Left cardiac atrium (tissue), 4 donors: ENCODE measurements at regions not wholly inside any gene's neighbourhood (a gene's known extent, or its start where the extent isn't known, plus 50 kb on each side); places are given as distances from the start of the nearest gene placed in this dataset.

Experiments
- ATAC-seq, 2 donors: fragments of 200-7000 bp; cut with Tn5 transposase; one replicate each; pipeline ENCODE4 v1.9.1; 2020; ENCODE audit warnings: mild to moderate bottlenecking in 2 of 2, moderate library complexity in 2 of 2
- DNase-seq: peaks from one replicate; pipeline ENCODE4 v3.0.0-alpha.2; 2020
- intact Hi-C, 2 donors: fragments of 100-400 bp; cut with DNase I; formaldehyde crosslinking; loops; one replicate each; pipeline versions ENCODE4 v1.14.1 to v1.15.1; 2022 to 2023
- donor health status: DM: no; HTN: yes; CAD: no.
- donor health status: DM: no; HTN: yes; CAD: no; lungs with severe emphysema.
- donor health status: DM: yes; HTN: yes; CAD: no.
- donor health status: Dilated cardiomyopathy.

- ATAC-seq: no peak
- intact Hi-C loops: no loop called here
- DNase-seq: no peak
Observed at GRCh38 chr18:990197-990596, 85.5 kb downstream of the ADCYAP1 start.

GRCh38 chr18:991441-991840 is 86.8 kb downstream of the ADCYAP1 start:
- intact Hi-C loops: no loop called here
- DNase-seq (no peak), ATAC-seq (no peak)

GRCh38 chr18:993560-993959 is 88.9 kb downstream of the ADCYAP1 start:
- DNase-seq (no peak), ATAC-seq (no peak)
- intact Hi-C loops: no loop called here

GRCh38 chr18:995629-996028 is 91.0 kb downstream of the ADCYAP1 start:
- no peak for DNase-seq
- peak in 1 of 2 donors; percentile 41 for ATAC-seq
- intact Hi-C loops: no loop called here

GRCh38 chr18:997499-997898 is 92.8 kb downstream of the ADCYAP1 start:
- intact Hi-C loops: no loop called here
- ATAC-seq: no peak
- no peak for DNase-seq

GRCh38 chr18:998936-999335 is 94.3 kb downstream of the ADCYAP1 start:
- DNase-seq (no peak), ATAC-seq (no peak)
- intact Hi-C loops: no loop called here

GRCh38 chr18:1002653-1003178 is 98.0 kb downstream of the ADCYAP1 start:
- intact Hi-C loops: no loop called here
- ATAC-seq: peak in 1 of 2 donors; percentile 62
- no peak for DNase-seq

GRCh38 chr18:1003499-1003898 is 98.8 kb downstream of the ADCYAP1 start:
- ATAC-seq: no peak
- DNase-seq: no peak
- intact Hi-C loops: no loop called here

- DNase-seq (no peak), ATAC-seq (no peak)
- intact Hi-C loops: no loop called here
Observed at GRCh38 chr18:1006304-1006703, 101.6 kb downstream of the ADCYAP1 start.

GRCh38 chr18:1006965-1007364 is 102.3 kb downstream of the ADCYAP1 start:
- intact Hi-C loops: no loop called here
- no peak for DNase-seq
- no peak for ATAC-seq

GRCh38 chr18:1011349-1011748 is 106.7 kb downstream of the ADCYAP1 start:
- intact Hi-C loops: no loop called here
- no peak for ATAC-seq
- DNase-seq: no peak

- intact Hi-C loops: no loop called here
- ATAC-seq (no peak), DNase-seq (no peak)
Observed at GRCh38 chr18:1012775-1013174, 108.1 kb downstream of the ADCYAP1 start.

- intact Hi-C loops: no loop called here
- DNase-seq (no peak), ATAC-seq (no peak)
Observed at GRCh38 chr18:1013951-1014350, 109.3 kb downstream of the ADCYAP1 start.

- ATAC-seq (peak in 1 of 2 donors; percentile 30), DNase-seq (no peak)
- intact Hi-C loops: no loop called here
Observed at GRCh38 chr18:1014509-1014908, 109.8 kb downstream of the ADCYAP1 start.

- DNase-seq: no peak
- ATAC-seq: peak in 1 of 2 donors; percentile 44
- intact Hi-C loops: no loop called here
Observed at GRCh38 chr18:1014951-1015624, 110.4 kb downstream of the ADCYAP1 start.

GRCh38 chr18:1015777-1016176 is 111.1 kb downstream of the ADCYAP1 start:
- ATAC-seq: no peak
- no peak for DNase-seq
- intact Hi-C loops: no loop called here

- intact Hi-C loops: no loop called here
- ATAC-seq (no peak), DNase-seq (no peak)
Observed at GRCh38 chr18:1017227-1018058, 112.8 kb downstream of the ADCYAP1 start.

- ATAC-seq (peak in 1 of 2 donors; percentile 33), DNase-seq (no peak)
- intact Hi-C loops: no loop called here
Observed at GRCh38 chr18:1018181-1018681, 113.6 kb downstream of the ADCYAP1 start.

GRCh38 chr18:1019191-1019590 is 114.5 kb downstream of the ADCYAP1 start:
- no peak for ATAC-seq
- intact Hi-C loops: no loop called here
- DNase-seq: no peak

- DNase-seq (no peak), ATAC-seq (no peak)
- intact Hi-C loops: no loop called here
Observed at GRCh38 chr18:1020731-1021344, 116.2 kb downstream of the ADCYAP1 start.
